HG03354 (cell line): ENCODE measurements at regions not wholly inside any gene's neighbourhood (a gene's known extent, or its start where the extent isn't known, plus 50 kb on each side); places are given as distances from the start of the nearest gene placed in this dataset.

Experiments
- ATAC-seq: cut with Tn5 transposase; IDR thresholded peaks from one replicate; pipeline ENCODE4 v1.9.1; 2021; ENCODE audit warnings: mild to moderate bottlenecking; ENCODE audit not compliant: unreplicated experiment, poor library complexity, severe bottlenecking

- no peak for ATAC-seq
Measured at GRCh38 chr6:40774932-40775331, 187.8 kb upstream of the LRFN2 start.

GRCh38 chr6:40770794-40771193, 183.6 kb upstream of the LRFN2 start:
- no peak for ATAC-seq

DNA sequence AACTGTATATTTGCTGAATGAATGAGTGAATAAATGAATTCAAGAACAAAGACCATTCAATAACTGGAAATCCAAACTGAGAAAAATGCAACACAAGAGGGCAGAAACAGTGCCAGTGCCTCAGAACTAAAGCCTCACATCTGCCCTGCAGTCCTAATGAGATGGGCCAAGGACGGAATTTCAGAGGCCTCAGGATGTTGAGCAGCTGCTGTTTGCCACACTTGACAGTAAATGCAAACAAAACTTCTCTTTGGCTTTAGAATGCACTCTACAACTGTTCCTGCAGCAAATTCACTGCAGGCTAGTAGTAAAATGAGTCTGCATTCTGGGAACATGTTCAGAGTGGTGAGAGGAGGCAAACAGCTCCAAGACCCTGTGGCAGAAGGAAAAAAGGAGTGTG, 177.6 kb upstream of the LRFN2 start:
- ATAC-seq: no peak

DNA sequence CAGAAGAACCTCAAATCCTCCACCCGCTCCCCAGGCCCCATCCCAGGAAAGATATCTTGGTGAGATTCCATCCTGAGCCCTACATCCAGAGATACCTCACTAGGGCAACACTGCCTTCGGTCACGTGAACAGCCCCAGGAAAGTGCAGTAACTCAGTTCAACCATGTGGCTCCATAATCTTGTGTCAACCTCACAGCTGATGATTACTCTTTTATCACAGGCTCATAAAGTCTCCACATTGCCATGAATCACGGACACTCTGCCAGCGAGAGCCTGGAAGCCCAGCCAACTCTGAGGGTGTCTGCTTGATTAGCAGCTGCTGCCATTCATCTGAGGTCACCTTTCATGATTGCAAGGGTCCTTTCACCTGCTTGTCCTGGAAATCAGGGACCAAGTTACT, 175.8 kb upstream of the LRFN2 start:
- ATAC-seq: no peak

GRCh38 chr6:40760887-40761286, 173.7 kb upstream of the LRFN2 start:
- no peak for ATAC-seq

- no peak for ATAC-seq
Measured at GRCh38 chr6:40759838-40760237, 172.7 kb upstream of the LRFN2 start.

- ATAC-seq: no peak
Measured at GRCh38 chr6:40759264-40759663, 172.1 kb upstream of the LRFN2 start.

DNA sequence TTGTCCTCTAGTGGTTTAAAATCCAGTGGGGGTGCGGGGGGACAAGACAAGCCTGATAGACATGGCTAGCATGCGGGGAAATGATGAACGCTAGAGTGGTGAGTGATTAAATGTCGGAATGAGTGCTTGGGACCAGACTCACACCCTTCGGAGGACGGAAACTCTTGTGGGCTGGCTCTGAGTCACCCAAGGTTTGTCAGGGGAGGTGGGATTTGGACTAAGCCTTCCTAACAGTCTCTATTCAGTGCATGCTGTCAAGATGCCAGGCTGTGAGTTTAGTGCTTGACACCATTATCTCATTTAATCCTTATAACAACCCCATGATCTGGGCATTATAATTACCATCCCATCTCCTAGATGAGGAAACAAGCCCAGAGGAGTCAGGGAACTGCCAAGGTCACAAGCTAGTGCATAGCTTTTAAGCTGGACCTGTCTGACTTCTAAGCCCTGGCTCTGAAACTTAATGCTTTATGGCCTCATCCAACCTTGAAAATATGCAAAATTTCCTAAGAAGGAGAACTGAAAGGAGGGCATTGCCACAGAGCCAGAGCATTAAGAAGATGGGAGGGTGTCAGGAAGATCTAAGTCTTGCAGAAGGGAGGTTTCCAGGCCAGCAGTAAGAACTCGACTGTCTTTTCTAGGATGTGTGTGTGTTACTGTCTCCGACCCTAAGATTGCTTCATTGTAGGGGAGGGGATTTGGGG, 168.7 kb upstream of the LRFN2 start:
- ATAC-seq: no peak

- no peak for ATAC-seq
Measured at GRCh38 chr6:40755046-40755681, 168.0 kb upstream of the LRFN2 start.

DNA sequence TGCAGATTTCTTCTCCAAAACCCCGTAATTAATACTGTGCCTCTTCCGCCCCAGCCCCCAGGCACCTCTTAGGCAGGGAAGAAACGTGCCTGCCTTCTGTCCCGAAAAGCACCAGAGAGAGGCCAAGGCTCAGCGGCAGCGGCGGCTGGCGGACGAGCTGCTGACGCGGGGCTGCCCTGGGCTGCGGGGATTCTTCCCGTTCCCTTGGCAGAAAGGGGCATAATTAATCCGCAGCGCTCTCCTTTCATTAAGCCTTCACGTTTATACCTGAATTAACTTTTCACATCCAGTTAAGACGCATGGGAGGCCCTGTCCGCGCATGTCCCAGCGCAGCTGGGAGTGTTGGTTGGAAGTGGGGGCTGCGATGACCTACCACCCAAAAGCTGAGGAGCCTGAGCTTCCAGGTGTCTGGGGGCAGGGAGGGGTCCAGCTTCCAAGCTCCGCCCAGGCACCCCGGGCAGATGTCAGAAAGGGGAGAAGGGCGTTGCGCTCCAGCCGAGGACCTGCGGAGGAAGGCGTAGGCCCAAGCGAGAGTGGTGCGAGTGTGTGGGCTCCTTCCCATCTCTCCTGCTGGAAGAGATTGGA, 167.4 kb upstream of the LRFN2 start:
- no peak for ATAC-seq

GRCh38 chr6:40753675-40754448, 166.7 kb upstream of the LRFN2 start:
- no peak for ATAC-seq

GRCh38 chr6:40753048-40753447, 165.9 kb upstream of the LRFN2 start:
- no peak for ATAC-seq

GRCh38 chr6:40744835-40745234, 157.7 kb upstream of the LRFN2 start:
- no peak for ATAC-seq

DNA sequence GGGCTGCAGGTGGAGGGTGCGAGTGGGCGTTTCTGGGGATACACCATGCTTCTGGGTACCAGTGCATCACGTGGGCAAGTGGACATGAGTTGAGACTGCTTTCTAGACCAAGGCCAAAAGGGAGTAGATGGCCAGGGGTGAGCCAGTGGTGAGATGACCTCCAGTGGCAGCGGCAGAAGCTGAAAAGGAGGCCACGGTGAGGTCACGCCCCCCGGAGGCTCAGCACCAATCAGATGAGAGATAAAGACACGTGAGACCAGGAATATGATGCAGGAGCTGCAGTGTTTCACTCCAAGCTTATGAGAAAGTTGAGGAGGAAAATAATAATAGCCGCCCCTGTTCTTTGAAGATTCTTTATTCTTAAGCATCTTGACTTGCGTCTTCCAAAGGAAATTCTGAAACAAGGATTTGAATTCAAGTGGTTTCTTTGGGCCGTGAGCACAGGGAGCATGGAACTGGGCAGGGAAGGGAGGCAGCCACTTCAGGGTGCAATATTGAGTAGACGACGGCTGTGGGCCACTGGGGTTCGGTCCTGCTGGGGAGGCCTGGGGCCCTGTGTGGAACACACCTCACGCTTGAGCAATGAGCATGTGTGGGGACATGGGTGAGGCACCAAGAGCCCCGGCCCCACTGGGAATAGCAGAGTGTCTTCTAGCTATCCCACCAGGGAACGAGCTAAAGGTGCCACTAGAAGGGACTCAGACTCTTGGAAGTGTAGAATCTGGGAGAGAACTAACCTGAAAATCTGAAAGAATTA, 156.7 kb upstream of the LRFN2 start:
- ATAC-seq: no peak

DNA sequence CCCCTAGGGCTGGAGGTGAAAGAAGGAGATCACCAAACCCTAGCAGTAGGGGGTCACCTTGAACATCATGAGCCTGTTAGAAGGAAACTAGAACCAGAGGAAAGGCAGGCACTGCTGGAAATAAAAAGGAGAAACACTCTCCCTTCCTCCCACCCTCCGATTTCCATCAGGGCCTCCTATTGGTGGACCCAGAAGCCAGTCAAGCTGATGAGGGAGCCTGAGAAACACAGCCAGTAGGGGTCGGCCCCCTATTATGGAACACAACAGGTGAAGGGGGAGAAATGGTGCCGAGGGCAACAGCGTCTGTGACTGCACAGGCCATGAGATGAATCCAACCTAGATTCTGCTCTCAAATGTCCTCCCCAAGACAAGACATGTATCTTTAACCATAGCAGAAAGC, 156.1 kb upstream of the LRFN2 start:
- no peak for ATAC-seq

DNA sequence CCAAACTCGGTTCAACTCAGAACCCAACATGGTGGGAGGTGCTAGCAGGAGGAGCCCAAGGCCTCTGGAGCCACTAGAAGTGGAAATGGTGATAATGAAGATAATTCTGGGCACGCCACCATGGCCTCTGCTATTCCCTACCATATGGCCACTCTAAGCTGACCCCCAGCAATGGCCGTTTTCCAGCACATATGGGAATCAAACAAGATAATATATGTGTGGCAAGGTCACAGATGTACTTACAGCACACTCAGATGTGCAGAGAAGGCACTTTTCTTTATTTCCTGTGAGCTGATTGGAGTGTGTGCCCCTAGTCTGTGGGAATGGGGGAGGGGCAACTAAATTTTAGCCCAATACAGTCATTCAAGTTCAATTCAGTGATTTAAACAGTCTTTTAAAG, 153.4 kb upstream of the LRFN2 start:
- ATAC-seq: no peak

GRCh38 chr6:40738551-40739193, 151.5 kb upstream of the LRFN2 start:
- no peak for ATAC-seq

DNA sequence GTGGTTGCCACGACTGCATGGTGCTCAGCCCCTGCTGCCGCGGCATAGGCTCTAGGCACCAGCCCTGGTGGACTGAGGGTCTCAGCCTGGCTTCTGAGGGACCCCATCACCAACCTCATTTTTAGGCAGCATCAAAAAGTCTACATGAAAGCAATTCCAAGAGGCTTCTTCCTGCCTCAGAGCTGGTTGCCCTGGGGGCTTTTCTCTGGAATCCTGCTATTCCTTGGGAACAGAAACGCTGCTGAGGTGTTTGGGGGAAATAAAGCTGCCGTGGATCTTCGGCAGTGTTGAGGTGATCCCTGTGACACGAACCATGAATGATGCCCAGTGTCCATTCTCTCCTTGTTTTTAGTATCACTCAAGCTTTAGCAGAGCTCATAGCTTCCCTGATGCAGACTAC, 148.4 kb upstream of the LRFN2 start:
- ATAC-seq: no peak

DNA sequence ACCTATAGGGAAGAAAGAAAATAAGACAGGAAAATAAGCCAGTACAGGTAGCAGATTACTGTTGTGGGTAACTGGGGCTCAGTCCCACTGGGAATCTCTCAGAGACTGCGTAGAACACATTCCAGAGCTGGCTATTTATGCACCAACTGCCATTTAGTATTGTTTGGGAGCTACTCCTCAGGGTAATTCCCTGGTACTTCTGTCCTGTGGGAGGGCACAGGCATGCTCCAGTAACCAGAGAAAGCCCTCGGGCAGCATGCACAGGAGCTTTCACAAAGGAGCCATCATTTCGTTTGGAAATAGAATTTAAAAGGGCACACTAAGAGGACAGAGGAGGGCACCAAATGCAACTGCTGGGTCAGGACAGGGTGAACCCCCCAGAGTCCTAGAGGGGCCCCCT, 148.0 kb upstream of the LRFN2 start:
- no peak for ATAC-seq

GRCh38 chr6:40734607-40735006, 147.4 kb upstream of the LRFN2 start:
- ATAC-seq: no peak
